ENCODE measurements at regions not wholly inside any gene's neighbourhood (a gene's known extent, or its start where the extent isn't known, plus 50 kb on each side); places are given as distances from the start of the nearest gene placed in this dataset.

GRCh38 chr15:97490429-97490828 lies 470.1 kb upstream of the ARRDC4 start:
- no peak overlapping the region for H3K27ac Mint-ChIP-seq
- H3K4me1 Mint-ChIP-seq: no peaks in the 10 kb centered on the region
- peaks cover 5% of the 10 kb centered on the region for H3K9me3 Mint-ChIP-seq
- ChIA-PET POLR2A (no interaction called here), CTCF (no interaction called here)
- H3K27me3 Mint-ChIP-seq: no peaks in the 10 kb centered on the region
- no peaks in the 10 kb centered on the region for H3K36me3 Mint-ChIP-seq (ENCODE audit: low read depth)
- no peak overlapping the region for H3K4me3 Mint-ChIP-seq
- no peak for DNase-seq

GRCh38 chr15:97501291-97501690 lies 459.2 kb upstream of the ARRDC4 start:
- DNase-seq: no peak
- Mint-ChIP-seq H3K4me3 (no peak overlapping the region), H3K27ac (no peak overlapping the region), H3K9me3 (peaks cover 15% of the 10 kb centered on the region), H3K4me1 (no peaks in the 10 kb centered on the region), H3K27me3 (no peaks in the 10 kb centered on the region), H3K36me3 (ENCODE audit: low read depth) (no peaks in the 10 kb centered on the region)
- CTCF ChIA-PET: no interaction called here
- POLR2A ChIA-PET: no interaction called here

DNA sequence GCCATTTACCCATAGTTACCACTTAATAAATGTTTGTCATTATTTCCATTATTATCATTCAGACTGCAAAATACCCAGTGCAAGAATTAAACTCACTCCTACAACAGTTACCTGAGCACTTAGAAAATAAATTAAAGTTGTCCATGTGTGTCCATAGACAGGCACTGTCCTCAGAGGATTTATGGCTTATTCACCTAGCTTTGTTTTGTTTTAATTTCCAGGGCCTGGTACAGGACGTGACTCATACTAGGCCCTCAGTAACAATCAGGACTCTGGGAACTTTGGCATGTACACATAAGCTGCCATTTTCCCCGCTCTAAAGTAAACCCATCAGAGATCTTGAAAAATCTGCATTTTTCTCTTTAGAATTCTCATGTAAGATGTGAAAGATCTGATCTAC lies 458.5 kb upstream of the ARRDC4 start:
- ChIA-PET POLR2A (no interaction called here), CTCF (no interaction called here)
- DNase-seq: no peak
- Mint-ChIP-seq H3K4me1 (no peaks in the 10 kb centered on the region), H3K9me3 (peaks cover 16% of the 10 kb centered on the region), H3K36me3 (ENCODE audit: low read depth) (no peaks in the 10 kb centered on the region), H3K4me3 (no peak overlapping the region), H3K27ac (no peak overlapping the region), H3K27me3 (no peaks in the 10 kb centered on the region)

GRCh38 chr15:97504031-97504792 lies 456.3 kb upstream of the ARRDC4 start:
- H3K27ac Mint-ChIP-seq: no peak overlapping the region
- ChIA-PET POLR2A (no interaction called here), CTCF (no interaction called here)
- H3K36me3 Mint-ChIP-seq (ENCODE audit: low read depth): no peaks in the 10 kb centered on the region
- H3K27me3 Mint-ChIP-seq: no peaks in the 10 kb centered on the region
- H3K4me3 Mint-ChIP-seq: no peak overlapping the region
- no peak for DNase-seq
- H3K4me1 Mint-ChIP-seq: no peaks in the 10 kb centered on the region
- peaks cover 13% of the 10 kb centered on the region for H3K9me3 Mint-ChIP-seq

DNA sequence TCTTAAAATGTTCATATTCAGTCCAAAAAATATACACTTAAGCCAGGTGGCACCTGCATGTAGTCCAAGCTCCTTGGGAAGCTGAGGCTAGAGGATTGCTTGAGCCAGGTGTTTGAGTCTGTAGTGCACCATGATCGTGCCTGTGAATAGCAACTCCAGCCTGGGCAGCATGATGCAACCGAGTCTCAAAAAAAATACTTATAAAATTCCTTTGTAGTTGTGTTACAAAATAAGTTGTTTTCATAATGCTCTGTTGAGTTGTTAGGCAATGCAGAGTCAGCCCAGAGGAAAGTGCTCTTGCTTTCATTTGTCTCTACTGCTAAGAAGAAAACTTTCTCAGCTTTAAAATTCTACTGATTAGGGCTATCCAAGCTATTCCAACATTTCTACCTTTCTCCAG lies 442.8 kb upstream of the ARRDC4 start:
- no peak for DNase-seq
- Mint-ChIP-seq H3K36me3 (ENCODE audit: low read depth) (no peaks in the 10 kb centered on the region), H3K4me1 (no peaks in the 10 kb centered on the region), H3K27ac (no peak overlapping the region), H3K9me3 (peaks cover 4% of the 10 kb centered on the region), H3K4me3 (no peak overlapping the region), H3K27me3 (no peaks in the 10 kb centered on the region)
- ChIA-PET POLR2A (no interaction called here), CTCF (no interaction called here)

GRCh38 chr15:97520689-97521088 lies 439.8 kb upstream of the ARRDC4 start:
- Mint-ChIP-seq H3K4me1 (no peaks in the 10 kb centered on the region), H3K36me3 (ENCODE audit: low read depth) (no peaks in the 10 kb centered on the region), H3K27ac (no peak overlapping the region), H3K4me3 (no peak overlapping the region), H3K9me3 (peaks cover 5% of the 10 kb centered on the region), H3K27me3 (no peaks in the 10 kb centered on the region)
- no peak for DNase-seq
- ChIA-PET POLR2A (no interaction called here), CTCF (no interaction called here)

- Mint-ChIP-seq H3K4me3 (no peak overlapping the region), H3K4me1 (no peaks in the 10 kb centered on the region), H3K27ac (no peak overlapping the region), H3K27me3 (no peaks in the 10 kb centered on the region), H3K36me3 (ENCODE audit: low read depth) (no peaks in the 10 kb centered on the region), H3K9me3 (peaks cover 5% of the 10 kb centered on the region)
- DNase-seq: no peak
- ChIA-PET POLR2A (no interaction called here), CTCF (no interaction called here)
Measured at GRCh38 chr15:97521381-97522285, 438.9 kb upstream of the ARRDC4 start.

- Mint-ChIP-seq H3K4me3 (no peak overlapping the region), H3K27ac (no peak overlapping the region), H3K9me3 (peaks cover 5% of the 10 kb centered on the region), H3K36me3 (ENCODE audit: low read depth) (no peaks in the 10 kb centered on the region), H3K4me1 (no peaks in the 10 kb centered on the region), H3K27me3 (no peaks in the 10 kb centered on the region)
- no peak for DNase-seq
- ChIA-PET CTCF (no interaction called here), POLR2A (no interaction called here)
Measured at GRCh38 chr15:97522347-97522746, 438.2 kb upstream of the ARRDC4 start.

- no peaks in the 10 kb centered on the region for H3K27me3 Mint-ChIP-seq
- no peak overlapping the region for H3K27ac Mint-ChIP-seq
- H3K9me3 Mint-ChIP-seq: peaks cover 8% of the 10 kb centered on the region
- no peaks in the 10 kb centered on the region for H3K36me3 Mint-ChIP-seq (ENCODE audit: low read depth)
- H3K4me1 Mint-ChIP-seq: no peaks in the 10 kb centered on the region
- no peak overlapping the region for H3K4me3 Mint-ChIP-seq
- ChIA-PET CTCF (no interaction called here), POLR2A (no interaction called here)
- DNase-seq: no peak
Measured at GRCh38 chr15:97525809-97526208, 434.7 kb upstream of the ARRDC4 start.

GRCh38 chr15:97528238-97528637 lies 432.3 kb upstream of the ARRDC4 start:
- Mint-ChIP-seq H3K4me3 (no peak overlapping the region), H3K36me3 (ENCODE audit: low read depth) (no peaks in the 10 kb centered on the region), H3K27me3 (no peaks in the 10 kb centered on the region), H3K27ac (no peak overlapping the region), H3K4me1 (no peaks in the 10 kb centered on the region), H3K9me3 (peaks cover 6% of the 10 kb centered on the region)
- no peak for DNase-seq
- ChIA-PET CTCF (no interaction called here), POLR2A (no interaction called here)

DNA sequence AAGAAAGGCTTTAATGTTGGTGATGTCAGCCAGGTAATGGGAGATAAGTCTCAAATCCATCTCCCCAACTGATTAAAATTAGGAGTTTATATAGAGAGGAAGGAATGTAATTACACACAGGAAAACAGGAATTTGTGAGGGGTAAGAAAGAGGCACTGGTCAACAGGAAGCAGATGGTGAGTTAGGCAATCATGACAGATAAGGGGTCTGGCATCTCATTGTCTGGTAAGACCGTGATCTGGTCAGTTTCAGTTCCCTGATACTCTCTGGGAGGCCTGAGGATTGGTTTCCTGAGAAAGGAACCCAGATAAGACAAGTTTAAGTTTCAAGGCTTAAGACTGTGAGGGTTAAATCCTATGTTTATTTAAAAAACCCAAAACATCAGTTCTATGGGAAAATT lies 414.7 kb upstream of the ARRDC4 start:
- no peak overlapping the region for H3K27ac Mint-ChIP-seq
- POLR2A ChIA-PET: no interaction called here
- H3K4me3 Mint-ChIP-seq: no peak overlapping the region
- H3K9me3 Mint-ChIP-seq: peaks cover 23% of the 10 kb centered on the region
- CTCF ChIA-PET: no interaction called here
- H3K36me3 Mint-ChIP-seq (ENCODE audit: low read depth): no peaks in the 10 kb centered on the region
- H3K4me1 Mint-ChIP-seq: no peaks in the 10 kb centered on the region
- H3K27me3 Mint-ChIP-seq: no peaks in the 10 kb centered on the region
- DNase-seq: no peak

- ChIA-PET CTCF (no interaction called here), POLR2A (no interaction called here)
- H3K27me3 Mint-ChIP-seq: no peaks in the 10 kb centered on the region
- H3K36me3 Mint-ChIP-seq (ENCODE audit: low read depth): no peaks in the 10 kb centered on the region
- DNase-seq: no peak
- H3K9me3 Mint-ChIP-seq: peaks cover 23% of the 10 kb centered on the region
- H3K4me3 Mint-ChIP-seq: no peak overlapping the region
- no peak overlapping the region for H3K27ac Mint-ChIP-seq
- H3K4me1 Mint-ChIP-seq: no peaks in the 10 kb centered on the region
Measured at GRCh38 chr15:97547381-97547780, 413.1 kb upstream of the ARRDC4 start.

DNA sequence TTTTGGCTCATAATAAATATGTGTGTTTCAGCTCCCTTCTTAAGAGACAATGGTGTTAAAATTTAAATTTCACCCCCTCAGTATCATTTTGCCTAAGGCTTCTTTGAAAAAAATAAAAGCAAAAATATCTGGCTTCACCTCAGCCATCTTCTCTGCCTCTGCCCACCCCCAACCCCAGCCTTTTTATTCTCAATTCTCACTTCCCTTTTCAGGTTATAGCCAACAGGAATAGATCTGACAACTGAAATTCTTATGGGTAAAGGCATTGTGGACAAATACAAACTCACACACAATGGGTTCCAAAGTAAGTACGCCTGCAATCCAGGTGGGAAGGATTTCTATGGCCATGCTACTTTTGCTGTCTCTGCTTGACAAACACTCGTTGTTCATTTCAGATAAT lies 399.0 kb upstream of the ARRDC4 start:
- POLR2A ChIA-PET: no interaction called here
- H3K27ac Mint-ChIP-seq: no peak overlapping the region

GRCh38 chr15:97563516-97563915 lies 397.0 kb upstream of the ARRDC4 start:
- CTCF ChIA-PET: no interaction called here
- DNase-seq: no peak
- Mint-ChIP-seq H3K27me3 (no peaks in the 10 kb centered on the region), H3K9me3 (peaks cover 12% of the 10 kb centered on the region), H3K4me1 (no peaks in the 10 kb centered on the region), H3K27ac (no peak overlapping the region), H3K4me3 (no peak overlapping the region), H3K36me3 (ENCODE audit: low read depth) (no peaks in the 10 kb centered on the region)
- POLR2A ChIA-PET: no interaction called here

More for the DNA sequence above, 399.0 kb upstream of the ARRDC4 start:
- DNase-seq: no peak
- Mint-ChIP-seq H3K4me1 (no peaks in the 10 kb centered on the region), H3K36me3 (ENCODE audit: low read depth) (no peaks in the 10 kb centered on the region), H3K9me3 (peaks cover 10% of the 10 kb centered on the region), H3K4me3 (no peak overlapping the region), H3K27me3 (no peaks in the 10 kb centered on the region)
- CTCF ChIA-PET: no interaction called here
